Neural cell (in vitro differentiated cells): ENCODE measurements at regions not wholly inside any gene's neighbourhood (a gene's known extent, or its start where the extent isn't known, plus 50 kb on each side); places are given as distances from the start of the nearest gene placed in this dataset.

Source experiments
- H2AFZ ChIP-seq: fragments of 200-600, 300-800 bp; sonication (generic), shearing (Covaris generic); 2 replicates; pipeline ENCODE4 v1.6.0; 2014; ENCODE audit warnings: low read depth, mild to moderate bottlenecking, antibody characterized with exemption, low read length, moderate library complexity
- H3F3A ChIP-seq: fragments of 200-600 bp; shearing (Covaris generic); 2 replicates; pipeline ENCODE4 v1.6.1; 2016; ENCODE audit warnings: mild to moderate bottlenecking, moderate library complexity, mixed read lengths, antibody characterized with exemption, low read length; ENCODE audit not compliant: insufficient read depth, poor library complexity, severe bottlenecking
- H3K27ac ChIP-seq: fragments of 200-600, 300-800 bp; sonication (generic), shearing (Covaris generic); 2 replicates; pipeline ENCODE4 v1.5.1; 2014; ENCODE audit warnings: mild to moderate bottlenecking, low read length, moderate library complexity
- H3K27me3 ChIP-seq: fragments of 300-800, 200-600 bp; sonication (generic), shearing (Covaris generic); 2 replicates; pipeline ENCODE4 v1.6.0; 2014; ENCODE audit warnings: mild to moderate bottlenecking, low read depth, low read length, moderate library complexity; ENCODE audit not compliant: insufficient read depth
- H3K36me3 ChIP-seq: fragments of 300-800, 200-600 bp; sonication (generic), shearing (Covaris generic); 2 replicates; pipeline ENCODE4 v1.5.1; 2014; ENCODE audit warnings: mild to moderate bottlenecking, antibody characterized with exemption, low read length, moderate library complexity; ENCODE audit not compliant: insufficient read depth
- H3K4me2 ChIP-seq: fragments of 300-800, 200-600 bp; sonication (generic), shearing (Covaris generic); 2 replicates; pipeline ENCODE4 v1.6.0; 2014; ENCODE audit warnings: mild to moderate bottlenecking, low read length
- H3K4me3 ChIP-seq: fragments of 300-800, 200-600 bp; sonication (generic), shearing (Covaris generic); 2 replicates; pipeline ENCODE4 v1.5.1; 2014; ENCODE audit warnings: mild to moderate bottlenecking, low read length, moderate library complexity
- H3K79me2 ChIP-seq: fragments of 200-600 bp; shearing (Covaris generic); replicated peaks from 2 replicates; pipeline ENCODE4 v1.6.0; 2014; ENCODE audit warnings: mild to moderate bottlenecking, low read length, moderate library complexity; ENCODE audit not compliant: insufficient read depth
- H3K9ac ChIP-seq: fragments of 300-800, 200-600 bp; sonication (generic), shearing (Covaris generic); 2 replicates; pipeline ENCODE4 v1.6.1; 2016; ENCODE audit warnings: mild to moderate bottlenecking, low read length, mixed read lengths
- H3K9me2 ChIP-seq: fragments of 200-600 bp; shearing (Covaris generic); 2 replicates; pipeline ENCODE4 v1.6.1; 2016; ENCODE audit warnings: mild to moderate bottlenecking, low read length, mixed read lengths; ENCODE audit not compliant: insufficient read depth
- H3K9me3 ChIP-seq: fragments of 200-600, 300-800 bp; sonication (generic), shearing (Covaris generic); 2 replicates; pipeline ENCODE4 v1.6.1; 2016; ENCODE audit warnings: mild to moderate bottlenecking, mixed run types, low read length, moderate library complexity, mixed read lengths
- H4K20me1 ChIP-seq: fragments of 200-600 bp; shearing (Covaris generic); 2 replicates; pipeline ENCODE4 v1.6.1; 2016; ENCODE audit warnings: mild to moderate bottlenecking, mixed run types; ENCODE audit not compliant: insufficient read depth
- CTCF ChIP-seq: fragments of 450-650 bp; IDR thresholded peaks from 2 replicates; pipeline ENCODE4 v1.5.1; 2014; ENCODE audit warnings: antibody characterized with exemption, mild to moderate bottlenecking, moderate library complexity; ENCODE audit not compliant: poor library complexity, severe bottlenecking
- EP300 ChIP-seq: fragments of 450-650 bp; conservative IDR thresholded peaks from 2 replicates; pipeline ENCODE4 v1.6.1; 2014; ENCODE audit warnings: antibody characterized with exemption, mild to moderate bottlenecking, moderate library complexity; ENCODE audit not compliant: poor library complexity, severe bottlenecking
- EZH2 ChIP-seq: fragments of 200-600, 300-800 bp; shearing (Covaris generic), sonication (generic); IDR thresholded peaks from 2 replicates; pipeline ENCODE4 v1.6.1; 2014; ENCODE audit warnings: antibody characterized with exemption, low read length, borderline replicate concordance, mild to moderate bottlenecking; ENCODE audit not compliant: insufficient read depth, poor library complexity, severe bottlenecking
- MXI1 ChIP-seq: fragments of 450-650 bp; conservative IDR thresholded peaks from 2 replicates; pipeline ENCODE4 v1.6.1; 2014; ENCODE audit warnings: antibody characterized with exemption, mild to moderate bottlenecking; ENCODE audit not compliant: poor library complexity, severe bottlenecking
- POLR2AphosphoS5 ChIP-seq: IDR thresholded peaks from 2 replicates; pipeline ENCODE4 v1.6.1; 2012
- RAD21 ChIP-seq: fragments of 450-650 bp; conservative IDR thresholded peaks from 2 replicates; pipeline ENCODE4 v1.6.1; 2014; ENCODE audit warnings: antibody characterized with exemption, mild to moderate bottlenecking, moderate library complexity
- REST ChIP-seq: IDR thresholded peaks from 2 replicates; pipeline ENCODE4 v1.6.1; 2012; ENCODE audit warnings: borderline replicate concordance
- SMC3 ChIP-seq: fragments of 450-650 bp; conservative IDR thresholded peaks from 2 replicates; pipeline ENCODE4 v1.6.1; 2014; ENCODE audit warnings: antibody characterized with exemption, mild to moderate bottlenecking, moderate library complexity; ENCODE audit not compliant: poor library complexity
- TAF1 ChIP-seq: IDR thresholded peaks from 2 replicates; pipeline ENCODE4 v1.6.1; 2012; ENCODE audit warnings: low read depth

- H3K4me2 ChIP-seq: no peak overlapping the region
- TF ChIP-seq REST (no peak), EZH2 (no peak), TAF1 (no peak), EP300 (no peak), POLR2AphosphoS5 (no peak), RAD21 (no peak), MXI1 (no peak), CTCF (no peak), SMC3 (no peak)
Measured at GRCh38 chr10:45152726-45153125, 152.0 kb downstream of the ZNF22 start.

GRCh38 chr10:45154502-45154901 lies 153.8 kb downstream of the ZNF22 start:
- Histone ChIP-seq H4K20me1 (no peaks in the 10 kb centered on the region), H3K9me2 (no peaks in the 10 kb centered on the region)

More at GRCh38 chr10:45152726-45153125, 152.0 kb downstream of the ZNF22 start:
- Histone ChIP-seq H3K9me2 (no peaks in the 10 kb centered on the region), H3K9me3 (no peaks in the 10 kb centered on the region), H3K27ac (no peak overlapping the region), H3K9ac (no peak overlapping the region), H4K20me1 (no peaks in the 10 kb centered on the region), H3F3A (no peaks in the 10 kb centered on the region), H3K27me3 (no peaks in the 10 kb centered on the region), H3K79me2 (no peaks in the 10 kb centered on the region), H2AFZ (no peak overlapping the region), H3K4me3 (no peak overlapping the region), H3K36me3 (no peaks in the 10 kb centered on the region)

GRCh38 chr10:45155784-45156183 lies 155.1 kb downstream of the ZNF22 start:
- no peak overlapping the region for H3K4me3 ChIP-seq
- H3K27me3 ChIP-seq: no peaks in the 10 kb centered on the region
- no peaks in the 10 kb centered on the region for H3K9me2 ChIP-seq
- H3K9ac ChIP-seq: no peak overlapping the region
- H3K4me2 ChIP-seq: no peak overlapping the region
- H3K36me3 ChIP-seq: no peaks in the 10 kb centered on the region
- no peak for TF ChIP-seq EZH2
- TF ChIP-seq SMC3: no peak
- TF ChIP-seq REST: no peak
- TF ChIP-seq RAD21: no peak
- no peak for TF ChIP-seq MXI1
- no peak for TF ChIP-seq CTCF
- TF ChIP-seq TAF1: no peak
- no peaks in the 10 kb centered on the region for H3K79me2 ChIP-seq
- H2AFZ ChIP-seq: no peak overlapping the region
- no peaks in the 10 kb centered on the region for H4K20me1 ChIP-seq
- H3K27ac ChIP-seq: no peak overlapping the region
- no peaks in the 10 kb centered on the region for H3K9me3 ChIP-seq
- H3F3A ChIP-seq: no peaks in the 10 kb centered on the region

More at GRCh38 chr10:45154502-45154901, 153.8 kb downstream of the ZNF22 start:
- Histone ChIP-seq H3K9me3 (no peaks in the 10 kb centered on the region), H3K27me3 (no peaks in the 10 kb centered on the region), H3F3A (no peaks in the 10 kb centered on the region), H3K4me2 (no peak overlapping the region), H3K27ac (no peak overlapping the region), H2AFZ (no peak overlapping the region), H3K9ac (no peak overlapping the region), H3K79me2 (no peaks in the 10 kb centered on the region), H3K36me3 (no peaks in the 10 kb centered on the region), H3K4me3 (no peak overlapping the region)
- no peak for TF ChIP-seq POLR2AphosphoS5
